ENCODE measurements at regions not wholly inside any gene's neighbourhood (a gene's known extent, or its start where the extent isn't known, plus 50 kb on each side); places are given as distances from the start of the nearest gene placed in this dataset.

DNA sequence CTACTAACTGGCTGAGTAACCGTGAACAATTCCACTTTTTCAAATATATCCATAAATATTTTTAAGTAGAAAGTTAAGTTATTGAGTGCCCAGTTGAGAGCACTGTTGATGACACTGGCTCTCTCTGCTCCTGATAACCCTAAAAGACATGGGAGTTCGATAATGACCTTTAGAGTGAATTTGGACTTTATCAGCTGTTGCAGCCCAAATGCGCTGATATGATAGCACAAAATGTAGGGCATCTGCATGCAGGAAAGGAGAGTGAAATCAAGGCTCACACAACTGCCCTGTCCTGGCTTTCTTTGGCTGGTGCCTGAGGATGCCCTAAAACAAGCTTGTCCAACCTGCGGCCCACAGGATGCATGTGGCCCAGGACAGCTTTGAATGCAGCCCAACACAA is 60.0 kb upstream of the ALK start:
- TF ChIP-seq, protein P1, sequence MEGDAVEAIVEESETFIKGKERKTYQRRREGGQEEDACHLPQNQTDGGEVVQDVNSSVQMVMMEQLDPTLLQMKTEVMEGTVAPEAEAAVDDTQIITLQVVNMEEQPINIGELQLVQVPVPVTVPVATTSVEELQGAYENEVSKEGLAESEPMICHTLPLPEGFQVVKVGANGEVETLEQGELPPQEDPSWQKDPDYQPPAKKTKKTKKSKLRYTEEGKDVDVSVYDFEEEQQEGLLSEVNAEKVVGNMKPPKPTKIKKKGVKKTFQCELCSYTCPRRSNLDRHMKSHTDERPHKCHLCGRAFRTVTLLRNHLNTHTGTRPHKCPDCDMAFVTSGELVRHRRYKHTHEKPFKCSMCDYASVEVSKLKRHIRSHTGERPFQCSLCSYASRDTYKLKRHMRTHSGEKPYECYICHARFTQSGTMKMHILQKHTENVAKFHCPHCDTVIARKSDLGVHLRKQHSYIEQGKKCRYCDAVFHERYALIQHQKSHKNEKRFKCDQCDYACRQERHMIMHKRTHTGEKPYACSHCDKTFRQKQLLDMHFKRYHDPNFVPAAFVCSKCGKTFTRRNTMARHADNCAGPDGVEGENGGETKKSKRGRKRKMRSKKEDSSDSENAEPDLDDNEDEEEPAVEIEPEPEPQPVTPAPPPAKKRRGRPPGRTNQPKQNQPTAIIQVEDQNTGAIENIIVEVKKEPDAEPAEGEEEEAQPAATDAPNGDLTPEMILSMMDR (IDR thresholded peaks at IDR 0.05; ENCODE audit: low read depth, low read length, poor library complexity, severe bottlenecking), result no peak
- TF ChIP-seq EZH2phosphoT487 (IDR thresholded peaks at IDR 0.05; ENCODE audit: borderline replicate concordance, low read length), result no peak

Measured in DOHH2 (cell line).